ENCODE measurements at regions not wholly inside any gene's neighbourhood (a gene's known extent, or its start where the extent isn't known, plus 50 kb on each side); places are given as distances from the start of the nearest gene placed in this dataset.

DNA sequence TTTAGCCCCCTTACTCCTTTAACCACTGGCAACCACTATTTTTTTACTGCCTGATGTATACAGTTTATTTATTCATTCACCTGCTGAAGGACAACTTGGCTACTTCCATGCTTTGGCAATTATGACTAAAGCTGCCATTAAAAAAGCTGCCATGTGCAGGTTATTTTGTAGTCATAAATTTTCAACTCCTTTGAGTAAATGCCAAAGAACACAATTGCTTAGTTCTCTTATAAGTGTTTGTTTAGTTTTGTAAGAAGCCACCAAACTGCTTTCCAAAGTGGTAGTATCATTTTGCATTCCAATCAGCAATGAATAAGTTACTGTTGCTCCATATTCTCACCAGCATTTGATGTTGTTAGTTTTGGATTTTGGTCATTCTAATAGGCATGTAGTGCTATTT is 1831.8 kb downstream of the PCDH7 start:
- Histone ChIP-seq H3K14ac (ENCODE audit: low read length in 2 of 2) (no peak overlapping the region), H3K4ac (ENCODE audit: low read depth in 1 of 2, low read length in 2 of 2) (no peak overlapping the region), H3K79me1 (replicated peaks; ENCODE audit: low read length, poor library complexity, severe bottlenecking) (no peaks in the 10 kb centered on the region), H2AK5ac (ENCODE audit: low read length, severe bottlenecking) (no peak overlapping the region), H2BK5ac (ENCODE audit: low read depth, low read length, poor library complexity, severe bottlenecking) (no peak overlapping the region), H2BK12ac (ENCODE audit: low read length in 2 of 2) (no peak overlapping the region), H3K4me1 (ENCODE audit: control insufficient read depth, insufficient read depth, low read depth, low read length) (no peaks in the 10 kb centered on the region), H2BK15ac (ENCODE audit: low read depth, poor library complexity, severe bottlenecking) (no peak overlapping the region), H3K23ac (ENCODE audit: low read length in 2 of 2) (no peak overlapping the region), H4K8ac (ENCODE audit: low read length) (no peak overlapping the region), H3K27me3 (ENCODE audit: control insufficient read depth in 1 of 2, insufficient read depth in 1 of 2, low read length in 2 of 2) (no peaks in the 10 kb centered on the region), H3K27ac (ENCODE audit: low read length, poor library complexity, severe bottlenecking) (no peak overlapping the region), H2AFZ (ENCODE audit: low read depth, low read length) (no peak overlapping the region), H3K9ac (ENCODE audit: low read length) (no peak overlapping the region), H3K4me3 (ENCODE audit: insufficient read depth in 1 of 2, low read depth in 1 of 2, low read length in 2 of 2) (no peak overlapping the region), H3K36me3 (ENCODE audit: control insufficient read depth in 1 of 2, insufficient read depth in 2 of 2, low read depth in 1 of 2, low read length in 2 of 2) (no peaks in the 10 kb centered on the region), H2BK120ac (ENCODE audit: low read depth, low read length) (no peak overlapping the region), H3K4me2 (ENCODE audit: low read length, poor library complexity, severe bottlenecking) (no peak overlapping the region), H3K9me3 (ENCODE audit: control insufficient read depth, low read length) (peaks cover 3% of the 10 kb centered on the region), H4K91ac (ENCODE audit: low read length) (no peak overlapping the region), H3K18ac (ENCODE audit: low read depth in 1 of 2, low read length in 2 of 2) (no peak overlapping the region)
- no peak for DNase-seq

DNA sequence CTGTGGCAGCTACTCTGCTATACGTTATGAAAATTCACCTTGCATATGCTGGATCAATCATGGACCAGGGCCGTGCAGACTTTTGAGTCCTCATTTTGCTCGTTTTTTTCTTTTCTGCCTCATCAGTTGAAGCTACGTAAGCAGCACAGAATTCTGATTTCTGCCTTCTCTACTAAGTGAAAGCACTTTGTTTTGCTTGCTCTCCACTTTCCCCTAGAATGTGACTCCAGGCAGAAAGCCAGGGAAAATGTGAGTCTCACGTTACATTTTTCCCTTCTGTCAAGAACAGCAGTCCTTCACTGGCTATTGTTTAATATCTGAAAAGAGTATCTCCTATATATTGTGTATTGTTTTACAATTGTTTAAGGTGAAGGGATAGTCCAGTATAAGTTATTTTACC is 1840.1 kb downstream of the PCDH7 start:
- Histone ChIP-seq H3K9ac (ENCODE audit: low read length) (peak overlapping the region; percentile 79), H3K23ac (ENCODE audit: low read length in 2 of 2) (no peak overlapping the region), H2AFZ (ENCODE audit: low read depth, low read length) (no peak overlapping the region), H2BK12ac (ENCODE audit: low read length in 2 of 2) (no peak overlapping the region), H2BK15ac (ENCODE audit: low read depth, poor library complexity, severe bottlenecking) (no peak overlapping the region), H2BK120ac (ENCODE audit: low read depth, low read length) (no peak overlapping the region), H2BK5ac (ENCODE audit: low read depth, low read length, poor library complexity, severe bottlenecking) (no peak overlapping the region), H3K9me3 (ENCODE audit: control insufficient read depth, low read length) (no peaks in the 10 kb centered on the region), H4K91ac (ENCODE audit: low read length) (no peak overlapping the region), H3K18ac (ENCODE audit: low read depth in 1 of 2, low read length in 2 of 2) (no peak overlapping the region), H3K4me3 (ENCODE audit: insufficient read depth in 1 of 2, low read depth in 1 of 2, low read length in 2 of 2) (peak overlapping the region in 1 of 2 experiments; percentile 77), H2AK5ac (ENCODE audit: low read length, severe bottlenecking) (no peak overlapping the region), H3K4me2 (ENCODE audit: low read length, poor library complexity, severe bottlenecking) (peak overlapping the region; percentile 14), H4K8ac (ENCODE audit: low read length) (no peak overlapping the region), H3K27ac (ENCODE audit: low read length, poor library complexity, severe bottlenecking) (no peak overlapping the region), H3K4ac (ENCODE audit: low read depth in 1 of 2, low read length in 2 of 2) (no peak overlapping the region), H3K27me3 (ENCODE audit: control insufficient read depth in 1 of 2, insufficient read depth in 1 of 2, low read length in 2 of 2) (no peaks in the 10 kb centered on the region), H3K79me1 (replicated peaks; ENCODE audit: low read length, poor library complexity, severe bottlenecking) (no peaks in the 10 kb centered on the region), H3K36me3 (ENCODE audit: control insufficient read depth in 1 of 2, insufficient read depth in 2 of 2, low read depth in 1 of 2, low read length in 2 of 2) (no peaks in the 10 kb centered on the region), H3K14ac (ENCODE audit: low read length in 2 of 2) (no peak overlapping the region), H3K4me1 (ENCODE audit: control insufficient read depth, insufficient read depth, low read depth, low read length) (no peaks in the 10 kb centered on the region)
- WGBS, result 77% methylated on average over 4 of the region's 5 CpGs
- no peak for DNase-seq

DNA sequence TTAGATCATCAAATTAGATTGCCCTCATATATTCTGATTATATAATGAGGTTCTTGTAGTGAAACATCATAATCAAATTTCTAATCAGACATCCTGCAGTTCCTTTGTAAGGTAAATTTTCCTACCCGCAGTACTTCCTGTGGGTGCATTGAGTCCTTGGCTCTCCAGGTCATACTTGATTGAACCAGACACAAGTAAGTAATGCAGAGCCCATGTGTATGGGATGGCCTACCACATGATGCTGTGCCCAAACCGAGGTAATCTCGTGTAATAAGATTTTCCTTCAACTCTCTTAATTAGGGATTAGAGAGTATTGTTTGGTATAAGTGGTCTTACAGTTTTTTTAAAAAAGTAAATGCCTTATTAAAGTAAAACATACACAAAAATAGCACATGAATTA is 1841.8 kb downstream of the PCDH7 start:
- Histone ChIP-seq H2AFZ (ENCODE audit: low read depth, low read length) (no peak overlapping the region), H3K36me3 (ENCODE audit: control insufficient read depth in 1 of 2, insufficient read depth in 2 of 2, low read depth in 1 of 2, low read length in 2 of 2) (no peaks in the 10 kb centered on the region), H2BK5ac (ENCODE audit: low read depth, low read length, poor library complexity, severe bottlenecking) (no peak overlapping the region), H3K27ac (ENCODE audit: low read length, poor library complexity, severe bottlenecking) (no peak overlapping the region), H3K14ac (ENCODE audit: low read length in 2 of 2) (no peak overlapping the region), H4K91ac (ENCODE audit: low read length) (no peak overlapping the region), H3K9ac (ENCODE audit: low read length) (no peak overlapping the region), H3K4me2 (ENCODE audit: low read length, poor library complexity, severe bottlenecking) (no peak overlapping the region), H3K4me1 (ENCODE audit: control insufficient read depth, insufficient read depth, low read depth, low read length) (no peaks in the 10 kb centered on the region), H3K9me3 (ENCODE audit: control insufficient read depth, low read length) (no peaks in the 10 kb centered on the region), H2BK15ac (ENCODE audit: low read depth, poor library complexity, severe bottlenecking) (no peak overlapping the region), H3K18ac (ENCODE audit: low read depth in 1 of 2, low read length in 2 of 2) (no peak overlapping the region), H3K23ac (ENCODE audit: low read length in 2 of 2) (no peak overlapping the region), H2AK5ac (ENCODE audit: low read length, severe bottlenecking) (no peak overlapping the region), H4K8ac (ENCODE audit: low read length) (no peak overlapping the region), H2BK12ac (ENCODE audit: low read length in 2 of 2) (no peak overlapping the region), H2BK120ac (ENCODE audit: low read depth, low read length) (no peak overlapping the region), H3K4ac (ENCODE audit: low read depth in 1 of 2, low read length in 2 of 2) (no peak overlapping the region), H3K79me1 (replicated peaks; ENCODE audit: low read length, poor library complexity, severe bottlenecking) (no peaks in the 10 kb centered on the region), H3K27me3 (ENCODE audit: control insufficient read depth in 1 of 2, insufficient read depth in 1 of 2, low read length in 2 of 2) (no peaks in the 10 kb centered on the region), H3K4me3 (ENCODE audit: insufficient read depth in 1 of 2, low read depth in 1 of 2, low read length in 2 of 2) (no peak overlapping the region)
- 95% methylated on average over 1 of the region's 3 CpGs for WGBS
- DNase-seq, result no peak

DNA sequence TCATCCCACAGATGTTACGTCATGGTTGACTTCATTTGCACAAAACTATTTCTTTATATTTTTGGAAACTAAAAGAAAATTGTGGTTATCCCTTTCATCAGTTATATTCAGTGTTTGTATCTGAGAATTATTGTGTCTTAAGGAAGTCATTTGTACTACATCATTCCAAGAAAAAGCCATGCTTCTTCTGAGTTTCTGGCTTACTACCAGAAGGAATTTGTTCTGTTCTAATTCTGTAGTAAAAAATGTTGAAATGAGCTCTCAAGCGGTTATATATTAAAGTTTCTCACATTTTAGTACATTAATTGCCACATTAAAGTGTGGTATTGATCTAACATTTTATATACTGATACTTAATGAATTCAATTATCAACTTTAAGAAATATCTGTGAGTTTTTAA is 1844.5 kb downstream of the PCDH7 start:
- Histone ChIP-seq H3K36me3 (ENCODE audit: control insufficient read depth in 1 of 2, insufficient read depth in 2 of 2, low read depth in 1 of 2, low read length in 2 of 2) (no peaks in the 10 kb centered on the region), H3K9me3 (ENCODE audit: control insufficient read depth, low read length) (no peaks in the 10 kb centered on the region), H4K91ac (ENCODE audit: low read length) (no peak overlapping the region), H3K4me3 (ENCODE audit: insufficient read depth in 1 of 2, low read depth in 1 of 2, low read length in 2 of 2) (no peak overlapping the region), H3K9ac (ENCODE audit: low read length) (no peak overlapping the region), H3K23ac (ENCODE audit: low read length in 2 of 2) (no peak overlapping the region), H2BK5ac (ENCODE audit: low read depth, low read length, poor library complexity, severe bottlenecking) (no peak overlapping the region), H4K8ac (ENCODE audit: low read length) (no peak overlapping the region), H2BK15ac (ENCODE audit: low read depth, poor library complexity, severe bottlenecking) (no peak overlapping the region), H2AFZ (ENCODE audit: low read depth, low read length) (no peak overlapping the region), H3K4ac (ENCODE audit: low read depth in 1 of 2, low read length in 2 of 2) (no peak overlapping the region), H3K79me1 (replicated peaks; ENCODE audit: low read length, poor library complexity, severe bottlenecking) (no peaks in the 10 kb centered on the region), H3K18ac (ENCODE audit: low read depth in 1 of 2, low read length in 2 of 2) (no peak overlapping the region), H2BK12ac (ENCODE audit: low read length in 2 of 2) (no peak overlapping the region), H3K14ac (ENCODE audit: low read length in 2 of 2) (no peak overlapping the region), H3K4me1 (ENCODE audit: control insufficient read depth, insufficient read depth, low read depth, low read length) (no peaks in the 10 kb centered on the region), H2AK5ac (ENCODE audit: low read length, severe bottlenecking) (no peak overlapping the region), H2BK120ac (ENCODE audit: low read depth, low read length) (no peak overlapping the region), H3K4me2 (ENCODE audit: low read length, poor library complexity, severe bottlenecking) (no peak overlapping the region), H3K27ac (ENCODE audit: low read length, poor library complexity, severe bottlenecking) (no peak overlapping the region), H3K27me3 (ENCODE audit: control insufficient read depth in 1 of 2, insufficient read depth in 1 of 2, low read length in 2 of 2) (no peaks in the 10 kb centered on the region)
- DNase-seq, result no peak
- no CpG with 5 or more reads among the region's 2 CpGs for WGBS
